SK-N-DZ (cell line): ENCODE measurements at regions not wholly inside any gene's neighbourhood (a gene's known extent, or its start where the extent isn't known, plus 50 kb on each side); places are given as distances from the start of the nearest gene placed in this dataset.

Experiments used
- DNase-seq: peaks from one replicate; pipeline ENCODE4 v3.0.0-alpha.2; 2015; ENCODE audit warnings: low spot score

DNA sequence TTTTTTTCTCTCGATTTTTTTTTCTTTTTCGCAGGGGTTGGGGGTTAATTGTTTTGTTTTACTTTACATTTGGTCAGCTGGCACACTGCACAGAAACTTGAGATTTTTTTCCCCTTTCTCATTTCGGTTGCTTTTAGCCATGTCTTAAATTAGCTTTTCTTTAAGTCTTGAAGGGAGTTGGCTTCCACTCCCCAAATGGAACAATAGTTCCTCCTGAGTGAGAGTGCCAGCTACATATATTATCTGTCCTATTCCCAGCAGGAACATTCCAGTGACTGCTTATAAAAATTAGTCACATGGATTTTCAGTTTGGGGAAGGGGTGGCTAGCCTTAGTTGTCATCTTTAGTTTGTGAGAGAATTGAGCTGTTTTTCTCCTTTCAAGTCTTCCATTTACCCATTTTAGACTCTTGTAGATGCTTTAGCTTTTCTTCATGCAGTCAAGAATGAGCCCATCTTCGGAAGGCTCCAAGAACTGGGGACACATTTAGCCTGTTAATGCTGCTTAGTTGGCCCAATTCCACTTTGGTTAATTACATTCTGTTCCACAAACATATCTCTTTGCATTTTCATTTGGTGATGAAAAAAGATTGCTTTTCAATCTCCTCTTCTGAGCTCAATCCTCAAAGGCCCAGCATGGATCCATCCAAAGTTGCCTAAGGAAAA lies 510.1 kb upstream of the CXADR start:
- no peak for DNase-seq

DNA sequence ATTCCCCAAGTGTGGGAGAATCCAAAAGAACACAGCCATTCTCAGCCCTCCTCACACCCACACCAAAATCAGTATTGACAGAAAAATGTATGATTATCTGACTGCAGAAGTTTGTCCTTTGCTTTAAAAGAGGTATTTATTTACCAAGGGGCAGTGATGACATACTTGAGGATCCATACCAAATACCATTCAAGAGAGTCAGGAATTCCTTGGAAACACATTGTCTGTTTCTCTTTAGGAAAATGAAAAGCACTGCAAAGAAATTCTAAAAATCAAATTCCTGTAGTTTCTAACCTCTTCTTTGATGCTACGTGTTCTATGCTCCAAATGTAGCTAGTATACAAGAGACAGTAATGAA lies 509.6 kb upstream of the CXADR start:
- DNase-seq, result no peak

DNA sequence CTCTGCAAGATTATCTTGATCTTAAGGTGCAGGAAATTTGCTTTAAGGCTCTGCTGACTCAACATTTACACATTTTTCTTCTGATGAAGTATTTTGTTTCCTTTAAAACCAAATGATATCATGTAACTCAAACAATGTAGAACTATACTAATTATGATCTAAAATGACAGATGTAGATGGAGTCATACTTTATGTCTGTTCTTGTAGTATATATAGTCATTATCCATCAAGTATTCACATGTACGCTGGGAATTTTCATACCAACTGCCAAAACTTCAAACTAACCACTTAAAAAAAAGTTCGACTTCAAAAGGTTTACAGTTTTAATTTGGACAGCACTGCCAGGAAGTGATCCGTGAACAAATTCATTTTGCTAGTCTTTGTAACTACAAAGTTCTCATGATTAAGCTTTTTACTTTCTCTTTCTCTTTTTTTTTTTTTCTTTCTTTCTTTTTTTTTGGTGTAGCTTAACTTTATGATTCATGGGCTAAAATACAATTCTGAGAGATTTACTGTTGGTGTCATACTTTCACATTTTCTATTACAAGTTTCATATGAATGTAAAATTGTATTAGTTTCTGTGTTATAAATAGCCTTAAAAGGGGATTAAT lies 509.0 kb upstream of the CXADR start:
- DNase-seq, result no peak

DNA sequence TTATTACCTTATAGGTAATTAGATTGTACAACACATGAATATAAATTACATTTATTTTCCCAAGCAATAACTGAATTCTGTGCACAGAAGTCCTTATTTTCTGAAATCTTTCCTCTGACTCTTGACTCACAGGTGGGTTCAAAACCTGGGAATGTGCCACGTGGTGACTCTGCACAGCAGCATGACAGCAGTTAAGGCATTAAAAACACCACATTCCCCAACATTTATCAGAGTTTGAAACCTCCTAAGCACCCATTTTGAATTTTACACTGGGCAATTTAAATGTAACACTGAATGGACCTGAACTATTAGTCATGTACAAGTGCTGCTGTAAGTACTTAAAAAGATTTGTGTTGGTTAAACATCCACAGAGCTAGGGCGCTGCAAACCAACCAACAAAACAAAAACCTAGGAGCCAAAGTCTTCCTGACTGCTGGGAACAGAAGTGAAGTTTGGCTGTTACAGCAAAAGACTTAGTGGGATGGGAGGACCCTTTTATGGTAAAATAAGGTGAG lies 480.6 kb upstream of the CXADR start:
- no peak for DNase-seq

DNA sequence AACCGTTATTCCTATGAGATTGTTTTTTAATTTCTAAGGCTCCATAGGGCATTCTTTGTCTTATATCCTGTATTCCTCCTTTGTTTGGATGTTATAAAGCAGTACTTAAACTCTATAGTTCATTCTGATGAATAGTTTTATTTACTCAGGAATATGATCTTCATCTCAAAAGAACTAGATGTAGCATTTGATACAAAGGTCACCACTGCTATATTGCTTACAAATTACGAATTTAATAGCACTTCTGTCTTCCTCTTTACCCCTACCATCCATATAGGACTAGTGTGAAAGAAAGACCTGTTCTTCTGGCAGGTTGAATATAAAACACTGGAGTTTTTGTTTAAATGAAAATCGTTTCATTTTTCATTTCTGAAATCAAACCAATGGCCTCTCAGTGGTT lies 468.1 kb upstream of the CXADR start:
- DNase-seq, result no peak

DNA sequence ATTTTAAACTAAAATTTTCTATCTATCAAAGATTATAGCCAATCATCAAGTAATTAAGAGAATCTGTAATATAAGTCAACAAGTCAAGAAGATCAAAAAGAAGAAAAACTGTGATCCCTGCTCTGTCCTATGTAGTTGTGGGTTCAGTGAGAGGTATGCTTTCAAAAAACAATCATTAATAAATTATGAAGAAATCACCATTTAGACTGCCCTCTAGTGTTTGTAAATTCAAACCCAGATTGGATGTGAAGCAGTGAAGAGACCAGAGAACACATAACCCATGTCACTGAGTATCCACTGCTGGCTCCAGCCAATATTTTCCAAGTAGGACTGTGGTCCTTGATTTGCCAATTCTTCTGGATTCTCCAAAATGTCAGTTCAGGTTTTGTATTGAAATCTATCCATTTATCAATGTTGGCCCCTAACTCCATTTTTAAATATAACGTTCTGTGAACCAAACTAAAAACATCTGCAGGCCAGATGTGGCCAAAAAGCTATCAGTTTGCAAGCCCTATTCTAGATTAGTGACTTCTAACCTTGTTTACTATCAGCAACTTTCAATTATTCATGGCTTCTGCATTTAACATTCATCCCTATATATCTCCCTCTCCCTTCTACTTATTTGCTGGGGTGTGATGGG lies 467.5 kb upstream of the CXADR start:
- no peak for DNase-seq

DNA sequence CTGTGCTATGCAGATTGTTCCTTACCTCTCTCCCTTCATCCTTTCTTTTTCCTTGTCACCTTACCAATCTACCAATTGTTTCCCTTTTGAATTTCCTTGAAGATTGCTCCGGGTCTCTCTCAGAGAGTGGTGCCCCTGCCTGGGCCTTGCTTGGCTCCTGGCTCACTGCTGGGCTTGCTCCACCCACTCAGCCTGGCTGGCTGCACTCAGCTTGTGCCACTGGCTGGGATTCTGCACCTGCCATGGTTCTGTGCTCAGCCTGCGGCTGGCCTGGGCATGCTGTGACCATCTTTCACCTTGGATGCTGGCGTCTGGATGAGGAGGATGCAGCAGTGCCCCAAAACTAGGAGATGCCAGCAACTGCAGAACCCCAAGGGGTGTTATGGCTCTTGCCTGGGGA lies 463.9 kb upstream of the CXADR start:
- no peak for DNase-seq

DNA sequence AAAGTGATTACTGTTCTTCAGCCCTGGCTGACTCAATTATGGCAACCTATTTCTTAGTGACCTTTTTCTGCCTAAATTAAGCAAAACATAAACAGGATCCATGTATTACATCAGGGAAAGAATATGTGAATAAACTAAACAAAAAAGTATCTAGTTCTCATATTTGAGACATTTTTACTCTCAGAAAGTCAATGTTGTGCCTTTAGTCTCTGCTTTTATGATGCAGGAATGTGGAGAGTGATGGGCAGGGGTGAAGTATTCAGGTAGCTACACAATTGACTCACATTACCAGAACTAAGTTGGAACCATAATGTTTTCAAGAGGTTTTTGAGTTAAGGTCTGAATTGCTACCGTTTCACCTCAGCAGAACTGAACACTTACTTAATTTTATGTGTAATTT lies 462.7 kb upstream of the CXADR start:
- no peak for DNase-seq

DNA sequence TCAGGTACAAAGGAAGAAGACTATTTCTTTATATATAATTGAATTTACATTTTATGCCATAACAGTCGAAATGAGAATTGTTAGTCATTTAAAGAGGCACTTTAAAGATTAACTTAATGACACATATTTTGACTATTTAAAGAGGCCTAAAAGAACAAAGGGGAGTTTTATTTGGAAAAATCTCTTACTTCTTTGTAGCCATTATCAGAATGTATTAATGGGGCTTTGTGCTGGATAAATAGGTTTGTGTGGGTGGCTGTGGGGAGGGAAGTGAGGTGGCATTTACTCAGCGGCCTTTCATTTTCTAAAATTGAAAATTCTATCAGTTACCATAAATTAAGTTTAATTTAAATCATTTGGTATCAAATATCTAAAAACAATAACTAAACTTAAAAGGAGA lies 462.2 kb upstream of the CXADR start:
- no peak for DNase-seq

DNA sequence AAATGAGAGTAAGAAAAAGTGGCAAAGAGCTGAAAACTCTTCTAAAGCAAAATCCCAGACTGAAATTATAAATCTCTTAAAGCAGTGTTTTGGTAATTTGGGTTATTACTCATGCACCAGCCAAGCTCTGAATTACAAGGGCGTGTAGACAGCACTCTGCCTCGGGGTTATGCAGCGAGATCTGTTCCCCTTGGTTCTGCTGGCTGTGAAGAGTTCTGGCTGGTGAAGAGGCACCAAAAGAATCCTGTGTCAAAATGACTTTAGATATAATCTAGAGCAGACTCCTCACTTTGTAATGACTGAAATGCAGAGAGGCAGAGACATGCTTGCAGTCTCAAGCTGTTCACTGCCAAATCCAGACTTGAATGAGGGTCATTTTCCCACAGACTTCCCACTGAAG lies 461.8 kb upstream of the CXADR start:
- DNase-seq, result peak; percentile 8

DNA sequence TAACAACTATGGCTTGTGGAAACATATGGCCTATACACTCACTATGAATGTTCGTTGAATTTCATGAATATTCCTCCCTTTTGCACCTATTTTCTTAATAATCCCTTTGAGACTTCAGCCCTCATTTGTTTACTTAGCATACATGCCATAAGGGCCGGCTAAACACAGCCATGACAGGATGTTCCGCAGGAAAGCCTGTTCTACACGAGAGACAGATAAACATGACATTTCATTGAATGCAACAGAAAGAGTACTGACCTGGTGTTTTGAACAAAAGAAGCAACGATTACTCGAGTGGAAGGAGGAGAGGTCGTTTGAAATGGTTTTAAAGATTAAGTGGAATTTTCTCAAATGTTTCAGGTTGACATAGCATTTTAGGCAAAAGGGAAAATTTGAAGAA lies 459.5 kb upstream of the CXADR start:
- DNase-seq, result no peak

DNA sequence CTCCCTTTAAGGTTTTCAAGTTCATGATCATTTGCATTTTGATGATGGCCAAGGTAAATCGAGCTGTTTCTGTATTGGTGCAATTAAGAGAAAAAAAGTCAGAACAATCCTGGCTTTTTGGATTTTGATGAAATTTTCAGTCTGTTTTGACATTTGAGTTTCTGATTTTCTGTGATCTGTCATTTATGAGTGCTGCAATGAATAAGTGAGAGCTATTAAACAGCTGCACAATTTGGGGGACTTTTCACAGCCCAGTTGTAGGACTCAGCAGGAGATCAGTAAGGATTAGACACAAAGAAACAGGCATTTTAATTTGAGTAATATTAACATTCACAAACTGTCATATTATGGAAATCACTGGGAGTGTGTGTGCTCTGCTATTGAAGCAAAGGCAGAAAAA lies 452.9 kb upstream of the CXADR start:
- DNase-seq, result no peak

DNA sequence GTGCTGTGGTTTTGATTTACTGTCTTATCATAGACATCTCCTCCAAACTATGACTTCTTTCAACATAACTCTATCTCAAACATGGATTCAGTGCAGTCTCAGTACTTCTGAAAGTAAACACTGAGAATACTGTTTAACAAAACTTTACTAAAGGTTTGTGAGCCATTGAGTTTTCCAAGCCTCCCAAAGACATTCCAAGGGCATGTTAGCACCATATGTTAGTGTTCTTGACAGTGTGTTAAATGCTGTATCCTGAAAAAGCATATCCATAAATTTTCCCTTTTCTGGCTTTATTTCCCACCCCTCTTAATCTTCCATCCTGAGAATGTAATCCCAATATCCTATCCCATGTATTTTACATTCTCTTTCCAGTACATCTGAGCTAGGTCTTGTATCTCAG lies 446.8 kb upstream of the CXADR start:
- DNase-seq, result no peak

DNA sequence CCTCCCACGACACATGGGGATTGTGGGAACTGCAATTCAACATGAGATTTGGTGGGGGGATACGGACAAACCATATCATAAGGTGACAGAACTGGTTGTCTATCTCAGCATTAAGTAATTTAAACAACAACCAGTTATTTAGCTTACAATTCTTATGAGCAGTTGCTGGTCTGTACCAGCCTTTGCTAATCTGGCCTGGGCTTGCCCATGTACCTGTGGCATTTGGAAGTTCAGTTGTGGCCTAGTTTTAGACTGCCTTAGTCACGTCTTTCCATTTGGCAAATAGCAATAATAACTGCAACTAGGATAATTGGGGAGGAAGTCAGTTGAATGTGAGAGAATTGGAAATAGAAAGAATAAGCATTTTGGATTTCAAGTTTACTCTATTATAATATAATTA lies 441.8 kb upstream of the CXADR start:
- no peak for DNase-seq

DNA sequence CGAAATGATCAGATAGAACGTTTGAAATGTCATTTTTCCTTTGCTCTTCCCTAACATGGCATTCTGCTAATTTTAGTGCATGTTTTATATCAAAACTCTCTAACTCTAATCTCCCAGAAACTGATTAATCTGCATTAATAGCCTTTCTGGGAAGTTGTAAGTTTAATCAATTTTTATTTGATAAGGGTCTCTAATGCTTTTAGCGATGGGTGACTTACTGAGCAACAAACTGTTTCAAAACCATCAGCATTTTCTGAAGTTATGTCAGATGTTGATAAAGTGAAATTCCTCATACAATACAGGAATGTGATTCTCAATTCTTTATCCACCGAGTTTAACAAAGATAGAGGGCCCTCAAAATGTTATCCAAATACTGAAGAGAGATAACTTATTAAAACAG lies 431.6 kb upstream of the CXADR start:
- DNase-seq, result no peak

DNA sequence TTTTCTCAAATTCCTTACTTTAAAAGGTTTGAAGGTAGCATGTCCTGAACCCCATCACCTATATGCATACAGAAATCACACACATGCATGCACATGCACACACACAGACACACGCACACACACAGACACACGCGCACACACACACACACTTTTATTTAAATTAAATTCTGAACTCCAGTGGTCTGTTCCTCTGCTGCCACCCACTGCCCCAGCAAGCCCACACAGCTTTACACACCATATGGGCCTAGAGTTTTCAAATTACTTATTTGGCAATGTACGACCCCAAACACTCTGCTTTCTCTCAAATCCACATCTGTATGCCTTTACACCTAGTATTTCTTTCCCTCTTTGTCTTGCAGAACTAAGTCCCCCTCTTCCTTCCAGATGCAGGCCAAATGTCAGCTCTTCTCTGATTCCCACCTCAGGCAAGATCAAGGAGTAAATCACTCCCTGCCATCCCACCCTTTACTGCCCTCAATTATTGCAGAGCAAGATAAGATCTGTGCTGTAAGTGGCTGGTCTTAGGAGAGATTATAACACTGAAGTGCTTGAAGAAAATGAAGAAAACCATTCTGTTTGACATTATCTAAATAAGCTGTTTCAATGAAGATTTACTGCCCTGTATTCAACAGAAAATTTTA lies 429.9 kb upstream of the CXADR start:
- DNase-seq, result peak; percentile 76

DNA sequence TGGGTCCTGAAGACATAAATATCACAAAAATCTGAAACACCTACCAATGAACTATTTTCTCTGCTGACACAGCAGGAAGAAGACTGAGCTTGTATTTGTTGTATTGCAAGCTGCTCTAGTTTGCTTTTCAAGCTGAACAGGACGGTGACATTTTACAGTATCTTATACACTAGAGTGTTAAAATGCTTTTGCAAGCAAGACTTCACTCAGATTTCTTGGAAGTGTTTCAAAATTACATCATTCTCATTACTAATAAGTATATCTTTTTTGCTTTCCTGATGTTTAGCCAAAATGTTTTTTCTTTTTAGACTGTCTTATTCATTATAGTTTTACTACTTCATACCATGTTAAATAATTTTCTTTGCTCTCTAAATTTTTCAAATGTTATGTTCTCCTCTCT lies 427.1 kb upstream of the CXADR start:
- no peak for DNase-seq

DNA sequence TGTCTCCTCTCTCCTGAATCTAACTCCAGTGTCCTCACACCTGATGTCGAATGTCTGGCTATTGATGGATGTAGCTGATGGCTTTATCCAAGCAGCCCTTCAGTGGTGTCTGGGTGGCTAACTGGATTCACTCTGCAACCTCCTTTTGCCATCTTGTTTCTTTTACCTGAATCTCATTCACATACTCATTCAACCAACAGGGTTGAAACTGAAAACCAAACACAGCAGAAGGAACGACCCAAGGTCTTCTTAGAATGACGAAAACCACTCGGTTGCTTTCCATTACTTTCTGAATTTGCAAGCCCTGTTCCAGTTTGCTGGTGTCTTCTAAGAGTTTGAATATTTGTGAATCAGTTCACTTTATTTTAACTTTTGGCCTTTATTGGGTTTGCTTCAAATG lies 424.3 kb upstream of the CXADR start:
- no peak for DNase-seq

DNA sequence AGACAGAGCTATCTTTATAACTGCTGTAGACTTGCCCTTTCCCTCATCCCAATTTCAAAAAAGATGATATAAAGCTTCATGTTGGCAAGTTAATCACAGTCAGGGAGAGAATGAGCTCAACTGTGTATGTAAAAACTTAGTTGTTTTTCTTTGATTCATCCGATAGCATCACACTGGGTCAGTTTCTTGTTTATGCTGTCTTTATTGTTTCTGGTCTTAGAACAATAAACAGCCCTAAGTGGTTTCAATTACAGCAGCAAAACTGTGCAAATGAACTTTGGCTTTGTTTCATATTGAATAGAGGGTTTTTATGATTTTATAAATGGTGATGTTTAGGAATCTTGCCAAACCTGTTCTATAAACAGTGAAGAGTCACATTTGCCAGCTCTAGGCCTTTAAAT lies 423.8 kb upstream of the CXADR start:
- no peak for DNase-seq

DNA sequence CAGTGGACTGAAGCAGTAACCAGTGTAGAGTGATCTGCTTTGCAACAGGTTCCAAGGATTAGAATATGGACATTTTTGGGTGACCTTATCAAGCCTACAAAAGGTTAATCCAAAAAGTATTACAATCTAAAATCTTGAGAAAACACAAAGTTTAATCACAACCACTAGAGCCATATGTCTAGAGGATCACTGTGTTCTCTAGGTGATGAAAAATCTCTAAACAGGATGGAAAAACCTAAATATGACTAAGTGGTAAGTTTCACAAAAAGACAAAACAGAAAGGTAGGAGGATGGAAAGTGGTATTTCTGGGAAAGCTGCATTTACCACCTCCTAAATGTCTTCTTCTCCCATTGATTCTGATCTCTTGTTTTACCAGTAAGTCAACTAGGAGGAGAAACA lies 411.1 kb upstream of the CXADR start:
- no peak for DNase-seq

DNA sequence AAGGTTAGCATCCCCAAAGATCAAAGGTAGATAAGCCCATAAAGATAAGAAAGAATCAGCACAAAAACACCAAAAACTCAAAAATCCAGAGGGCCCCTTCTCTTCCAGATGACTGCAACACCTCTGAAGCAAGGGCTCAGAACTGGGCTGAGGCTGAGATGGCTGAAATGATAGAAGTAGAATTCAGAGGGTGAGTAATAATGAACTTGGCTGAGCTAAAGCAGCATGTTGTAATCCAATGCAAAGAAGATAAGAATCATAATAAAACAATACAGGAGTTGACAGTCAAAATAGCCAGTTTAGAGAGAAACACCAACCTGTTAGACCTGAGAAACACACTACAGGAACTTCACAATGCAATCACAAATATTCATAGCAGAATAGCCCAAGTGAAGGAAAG lies 406.9 kb upstream of the CXADR start:
- no peak for DNase-seq

DNA sequence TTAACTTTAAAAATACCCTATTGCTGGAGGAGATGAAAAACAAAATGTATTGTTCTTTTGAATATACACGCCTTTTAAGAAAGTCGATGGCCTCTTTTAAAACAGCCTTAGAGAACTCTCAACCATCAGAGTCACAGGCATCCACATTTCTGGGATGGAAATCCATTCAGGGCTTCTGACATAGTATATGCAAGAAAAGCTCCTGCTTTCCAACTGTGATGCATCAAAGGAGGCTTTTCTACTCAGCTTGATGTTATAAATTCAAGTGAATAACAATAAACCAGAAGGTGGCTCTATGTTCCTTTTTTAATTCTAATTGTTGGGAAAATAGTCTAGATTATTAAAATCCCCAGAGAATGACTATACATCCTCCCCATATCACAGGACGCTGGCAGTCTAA lies 398.8 kb upstream of the CXADR start:
- DNase-seq, result no peak
